ENCODE measurements at regions not wholly inside any gene's neighbourhood (a gene's known extent, or its start where the extent isn't known, plus 50 kb on each side); places are given as distances from the start of the nearest gene placed in this dataset.

DNA sequence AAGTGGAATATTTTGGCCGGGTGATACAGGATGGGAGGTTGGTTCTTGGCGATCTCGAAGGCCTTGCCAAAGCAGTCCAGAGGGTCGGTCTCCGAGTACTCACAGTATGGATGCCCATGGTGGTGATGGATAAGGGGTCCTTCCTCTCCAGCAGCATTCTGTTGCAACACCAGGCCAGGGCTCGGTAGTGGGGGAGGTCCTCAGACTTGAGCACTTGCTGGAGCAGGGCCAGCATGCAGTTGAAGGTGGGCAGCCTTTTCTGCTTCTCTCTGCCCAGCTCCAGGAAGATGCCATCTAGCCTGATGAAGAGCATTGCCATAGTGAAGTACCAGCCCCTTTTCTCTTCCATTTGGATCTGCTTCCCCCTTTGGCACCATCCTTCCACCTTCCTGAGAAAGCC lies 99.4 kb upstream of the MCHR2 start:
- Mint-ChIP-seq H3K36me3 (ENCODE audit: low read depth) (no peaks in the 10 kb centered on the region), H3K9me3 (no peaks in the 10 kb centered on the region), H3K4me3 (no peak overlapping the region), H3K27me3 (no peaks in the 10 kb centered on the region), H3K27ac (no peak overlapping the region), H3K4me1 (no peaks in the 10 kb centered on the region)
- ATAC-seq (ENCODE audit: low read depth), result no peak
- no peak for DNase-seq
- POLR2A ChIA-PET, result no interaction called here
- CTCF ChIA-PET, result no interaction called here
- TF ChIP-seq CTCF (IDR thresholded peaks at IDR 0.05), result no peak
- intact Hi-C loops (cut with micrococcal nuclease), result no loop called here

DNA sequence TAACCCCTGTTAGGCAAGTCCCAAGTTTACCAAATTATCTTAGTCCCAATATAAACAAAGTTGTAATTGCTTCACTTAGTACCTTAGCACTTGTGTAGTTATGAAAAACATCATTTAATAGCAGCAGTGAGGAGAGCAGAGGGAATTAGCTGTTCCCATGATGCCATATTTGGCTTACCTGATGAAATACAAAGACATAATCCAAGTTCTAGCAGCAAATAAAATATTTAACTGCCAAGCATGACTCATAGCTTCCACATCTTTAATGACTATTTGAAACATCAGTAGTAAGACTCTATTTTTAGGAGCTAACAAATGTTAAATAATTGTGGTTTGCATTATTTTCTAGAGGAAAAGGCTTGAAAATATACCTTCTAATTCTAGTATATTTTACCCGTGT lies 94.0 kb upstream of the MCHR2 start:
- no peaks in the 10 kb centered on the region for H3K4me1 Mint-ChIP-seq
- POLR2A ChIA-PET, result no interaction called here
- H3K27me3 Mint-ChIP-seq, result no peaks in the 10 kb centered on the region
- no peaks in the 10 kb centered on the region for H3K36me3 Mint-ChIP-seq (ENCODE audit: low read depth)
- H3K27ac Mint-ChIP-seq, result no peak overlapping the region
- no peaks in the 10 kb centered on the region for H3K9me3 Mint-ChIP-seq
- TF ChIP-seq CTCF (IDR thresholded peaks at IDR 0.05), result no peak
- CTCF ChIA-PET, result no interaction called here
- no peak overlapping the region for H3K4me3 Mint-ChIP-seq
- intact Hi-C loops (cut with micrococcal nuclease), result no loop called here
- no peak for ATAC-seq (ENCODE audit: low read depth)
- DNase-seq, result no peak

DNA sequence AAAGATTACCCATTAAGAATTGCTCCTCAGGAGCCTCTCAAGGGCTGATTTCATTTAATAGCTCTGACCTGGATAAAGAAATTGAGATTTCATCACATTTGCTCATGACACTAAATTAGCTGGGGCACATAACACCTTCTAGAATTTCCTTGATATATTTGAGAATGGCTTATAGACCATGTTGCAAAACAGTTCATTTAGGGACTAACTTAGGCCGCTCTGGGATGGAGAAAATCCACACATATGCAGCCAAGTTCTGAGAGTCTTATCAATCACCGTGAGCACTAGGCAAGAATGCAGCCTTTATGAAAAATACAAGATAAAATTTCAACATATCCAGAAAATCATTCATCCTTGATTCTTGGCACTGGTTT lies 91.0 kb upstream of the MCHR2 start:
- TF ChIP-seq CTCF (IDR thresholded peaks at IDR 0.05), result no peak
- Mint-ChIP-seq H3K4me1 (no peaks in the 10 kb centered on the region), H3K27me3 (no peaks in the 10 kb centered on the region), H3K9me3 (no peaks in the 10 kb centered on the region), H3K4me3 (no peak overlapping the region), H3K36me3 (ENCODE audit: low read depth) (no peaks in the 10 kb centered on the region), H3K27ac (no peak overlapping the region)
- DNase-seq (no peak), ATAC-seq (ENCODE audit: low read depth) (no peak)
- intact Hi-C loops (cut with micrococcal nuclease), result no loop called here
- CTCF ChIA-PET, result no interaction called here
- POLR2A ChIA-PET, result no interaction called here

DNA sequence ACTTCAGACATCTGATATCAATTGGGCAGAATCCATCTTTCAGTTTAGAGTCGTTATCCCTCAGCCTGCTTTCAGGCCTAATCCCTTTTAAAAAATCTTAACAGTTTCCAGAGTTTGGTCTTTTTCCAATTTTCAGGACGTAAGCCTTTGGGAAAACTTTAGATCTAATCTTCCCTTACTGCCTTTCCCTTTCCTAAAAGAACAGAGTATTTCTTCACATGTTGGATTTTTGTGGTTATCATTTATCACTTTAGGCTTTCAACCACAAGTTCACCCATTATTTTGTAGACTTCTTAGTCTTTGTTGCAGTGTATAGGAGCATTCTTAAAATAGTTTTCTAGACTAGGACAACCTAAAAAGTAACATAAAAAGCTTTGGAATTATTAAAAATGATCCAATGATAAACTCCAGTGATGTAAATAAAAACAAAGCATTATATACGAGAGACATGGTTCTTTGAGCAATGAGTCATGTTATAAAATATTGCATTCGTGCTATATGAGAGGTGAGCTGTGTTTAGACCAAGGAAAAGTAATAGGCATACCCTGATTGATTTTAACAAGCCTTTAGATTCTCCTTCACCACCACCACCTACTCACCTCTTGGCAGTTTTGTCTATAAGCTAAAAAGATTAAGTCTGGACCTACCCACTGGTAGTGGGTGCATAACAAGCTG lies 90.4 kb upstream of the MCHR2 start:
- Mint-ChIP-seq H3K27ac (no peak overlapping the region), H3K36me3 (ENCODE audit: low read depth) (no peaks in the 10 kb centered on the region), H3K4me3 (no peak overlapping the region), H3K27me3 (no peaks in the 10 kb centered on the region), H3K4me1 (no peaks in the 10 kb centered on the region), H3K9me3 (no peaks in the 10 kb centered on the region)
- intact Hi-C loops (cut with micrococcal nuclease), result no loop called here
- TF ChIP-seq CTCF (IDR thresholded peaks at IDR 0.05), result no peak
- DNase-seq (no peak), ATAC-seq (ENCODE audit: low read depth) (no peak)
- CTCF ChIA-PET, result no interaction called here
- POLR2A ChIA-PET, result no interaction called here

DNA sequence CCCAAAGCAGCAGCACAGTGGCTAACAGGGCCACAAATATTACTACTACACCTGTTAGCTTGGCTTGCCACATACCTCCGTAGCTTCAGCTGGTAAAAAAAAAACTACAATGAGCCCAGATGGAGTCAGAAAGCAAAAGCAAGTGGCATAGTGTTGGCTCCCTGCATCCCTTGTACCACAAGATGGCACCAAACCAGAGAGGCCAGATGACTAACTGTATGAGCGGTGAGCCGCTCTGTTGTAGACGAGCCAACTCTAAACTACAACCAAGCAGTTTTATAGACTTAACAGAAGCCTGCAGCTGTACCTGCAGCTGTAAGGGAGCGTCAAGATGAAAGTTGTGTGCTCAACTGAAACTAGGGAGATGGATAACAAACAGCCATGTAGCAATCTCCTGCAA lies 84.5 kb upstream of the MCHR2 start:
- Mint-ChIP-seq H3K9me3 (no peaks in the 10 kb centered on the region), H3K27ac (no peak overlapping the region), H3K27me3 (peaks cover 2% of the 10 kb centered on the region), H3K4me1 (no peaks in the 10 kb centered on the region), H3K36me3 (ENCODE audit: low read depth) (no peaks in the 10 kb centered on the region), H3K4me3 (no peak overlapping the region)
- DNase-seq (no peak), ATAC-seq (ENCODE audit: low read depth) (no peak)
- intact Hi-C loops (cut with micrococcal nuclease), result no loop called here
- ChIA-PET CTCF (interaction anchor here (1.2 kb wide), 1 partner anchor 402 kb away, joined by 3 read pairs; no protein-coding TSS in a partner anchor), POLR2A (no interaction called here)
- TF ChIP-seq CTCF (IDR thresholded peaks at IDR 0.05), result no peak

Data from activated B cell treated with CpG ODN at 0.5 μM for 24 hours (primary cell).